Astrocyte of the spinal cord (primary cell): ENCODE measurements at regions not wholly inside any gene's neighbourhood (a gene's known extent, or its start where the extent isn't known, plus 50 kb on each side); places are given as distances from the start of the nearest gene placed in this dataset.
"Not testable (repeated sequence)": the region's sequence is repeated elsewhere in the genome, so short reads cannot be mapped to it uniquely, and the experiment has no call there.

Experiments used
- DNase-seq: peaks from one replicate; pipeline ENCODE4 v3.0.0; 2011; ENCODE audit warnings: low read depth, low spot score
- H3K4me3 ChIP-seq: 2 replicates; pipeline ENCODE4 v1.5.1; 2011; ENCODE audit warnings: low read depth, mild to moderate bottlenecking, low read length, moderate library complexity
- CTCF ChIP-seq: IDR thresholded peaks from 2 replicates; pipeline ENCODE4 v1.5.1; 2012; ENCODE audit warnings: low read depth, mild to moderate bottlenecking, low read length, inconsistent platforms
- in situ Hi-C: cut with HindIII; loops from 2 replicates; pipeline ENCODE4 v1.10.0; 2017; ENCODE audit warnings: low sequenced_read_pairs

GRCh38 chr2:205865056-205865455 lies 182.8 kb downstream of the NRP2 start:
- no peak for TF ChIP-seq CTCF
- no peak overlapping the region for H3K4me3 ChIP-seq
- in situ Hi-C loops = no loop called here
- no peak for DNase-seq

- TF ChIP-seq CTCF = no peak
- in situ Hi-C loops = no loop called here
- no peak overlapping the region for H3K4me3 ChIP-seq
- peak; percentile 49 for DNase-seq
Observed at GRCh38 chr2:205864491-205864890, 182.2 kb downstream of the NRP2 start.

GRCh38 chr2:205862761-205863160 lies 180.5 kb downstream of the NRP2 start:
- DNase-seq, H3K4me3 ChIP-seq, in situ Hi-C loops: not testable (repeated sequence)

- no peak for DNase-seq
- no peak for TF ChIP-seq CTCF
- in situ Hi-C loops = no loop called here
- no peak overlapping the region for H3K4me3 ChIP-seq
Observed at GRCh38 chr2:205860885-205861284, 178.6 kb downstream of the NRP2 start.

GRCh38 chr2:205860181-205860580 lies 177.9 kb downstream of the NRP2 start:
- in situ Hi-C loops = no loop called here
- H3K4me3 ChIP-seq = no peak overlapping the region
- no peak for TF ChIP-seq CTCF
- DNase-seq = no peak

- no peak for DNase-seq
- TF ChIP-seq CTCF = no peak
- in situ Hi-C loops = no loop called here
- no peak overlapping the region for H3K4me3 ChIP-seq
Observed at GRCh38 chr2:205858881-205859441, 176.7 kb downstream of the NRP2 start.

- no peak for TF ChIP-seq CTCF
- in situ Hi-C loops = no loop called here
- DNase-seq = no peak
- H3K4me3 ChIP-seq = no peak overlapping the region
Observed at GRCh38 chr2:205858275-205858674, 176.0 kb downstream of the NRP2 start.
